ENCODE measurements at regions not wholly inside any gene's neighbourhood (a gene's known extent, or its start where the extent isn't known, plus 50 kb on each side); places are given as distances from the start of the nearest gene placed in this dataset.
A peak's percentile ranks its signal among the peaks of the same experiment; 100 is the strongest.

- TF ChIP-seq POLR2AphosphoS5 (IDR thresholded peaks at IDR 0.05; ENCODE audit: insufficient read depth in 1 of 2, low read depth in 1 of 2) (no peak), POLR2A (IDR thresholded peaks at IDR 0.05) (no peak)
- TF ChIP-seq, protein P1, sequence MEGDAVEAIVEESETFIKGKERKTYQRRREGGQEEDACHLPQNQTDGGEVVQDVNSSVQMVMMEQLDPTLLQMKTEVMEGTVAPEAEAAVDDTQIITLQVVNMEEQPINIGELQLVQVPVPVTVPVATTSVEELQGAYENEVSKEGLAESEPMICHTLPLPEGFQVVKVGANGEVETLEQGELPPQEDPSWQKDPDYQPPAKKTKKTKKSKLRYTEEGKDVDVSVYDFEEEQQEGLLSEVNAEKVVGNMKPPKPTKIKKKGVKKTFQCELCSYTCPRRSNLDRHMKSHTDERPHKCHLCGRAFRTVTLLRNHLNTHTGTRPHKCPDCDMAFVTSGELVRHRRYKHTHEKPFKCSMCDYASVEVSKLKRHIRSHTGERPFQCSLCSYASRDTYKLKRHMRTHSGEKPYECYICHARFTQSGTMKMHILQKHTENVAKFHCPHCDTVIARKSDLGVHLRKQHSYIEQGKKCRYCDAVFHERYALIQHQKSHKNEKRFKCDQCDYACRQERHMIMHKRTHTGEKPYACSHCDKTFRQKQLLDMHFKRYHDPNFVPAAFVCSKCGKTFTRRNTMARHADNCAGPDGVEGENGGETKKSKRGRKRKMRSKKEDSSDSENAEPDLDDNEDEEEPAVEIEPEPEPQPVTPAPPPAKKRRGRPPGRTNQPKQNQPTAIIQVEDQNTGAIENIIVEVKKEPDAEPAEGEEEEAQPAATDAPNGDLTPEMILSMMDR (IDR thresholded peaks at IDR 0.05), result no peak
- H3K36me3 ChIP-seq, result no peaks in the 10 kb centered on the region
- no peak for DNase-seq (ENCODE audit: extremely low spot score in 2 of 2)
- peaks cover 27% of the 10 kb centered on the region for H3K4me1 ChIP-seq
- H3K4me3 ChIP-seq, result no peak overlapping the region
- H3K27ac ChIP-seq, result no peak overlapping the region
- intact Hi-C loops (cut with DNase I), result loop anchor here (2.0 to 5.0 kb wide), 4 partner anchors 135 to 315 kb away; partner anchors contain the start of gene HES1
- H3K27me3 ChIP-seq, result no peaks in the 10 kb centered on the region
- H3K9me3 ChIP-seq, result no peaks in the 10 kb centered on the region
These were observed 134.1 kb upstream of the HES1 start for GRCh38 chr3:194001728-194002459.

DNA sequence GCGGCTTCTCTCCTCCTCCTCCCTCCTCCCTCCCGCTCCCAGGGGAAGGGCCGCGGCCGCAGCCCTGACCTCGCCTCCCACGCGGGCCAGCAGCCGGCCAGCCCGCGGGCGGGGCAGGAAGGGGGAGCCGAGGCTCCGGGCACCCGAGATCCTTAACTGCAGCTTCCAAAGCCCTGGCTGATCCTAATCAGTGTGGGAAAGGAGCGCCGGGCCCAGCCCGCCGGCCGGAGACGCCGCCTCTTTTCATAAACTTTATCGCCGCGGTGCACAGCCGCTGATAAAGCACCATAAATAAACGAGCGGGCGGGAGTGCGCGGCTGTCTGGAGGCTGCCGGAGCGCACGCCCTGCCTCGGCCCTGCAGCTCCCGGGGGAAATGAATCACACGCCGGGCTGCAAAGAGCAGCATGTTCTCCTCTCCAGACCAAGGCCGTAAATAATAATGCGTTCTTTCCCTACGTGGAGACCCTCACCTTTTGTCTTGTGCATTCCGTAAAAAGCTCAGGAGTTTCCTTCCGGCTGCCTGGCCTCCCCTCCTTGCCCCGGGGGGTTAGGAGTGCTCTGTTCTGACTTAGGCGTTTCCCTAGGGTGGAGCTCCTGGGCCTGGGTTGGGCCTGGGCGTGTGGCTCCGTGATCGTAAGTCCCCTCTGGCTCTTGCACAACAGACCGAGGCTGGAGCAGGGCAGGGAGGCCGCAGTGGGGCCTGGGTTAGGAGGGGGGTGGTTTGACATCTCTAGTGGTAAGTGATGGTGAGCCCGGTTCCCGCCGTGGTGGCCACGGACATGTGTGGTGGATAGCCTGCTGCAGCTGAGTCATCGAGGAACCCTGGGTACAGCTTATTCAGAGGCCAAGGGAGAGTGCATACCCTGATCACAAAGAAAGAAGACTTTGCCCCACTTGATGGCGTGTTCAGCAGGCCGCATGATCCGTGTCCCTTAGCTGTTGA lies 132.6 kb upstream of the HES1 start:
- Histone ChIP-seq H3K36me3 (no peaks in the 10 kb centered on the region), H3K4me3 (peak overlapping the region; percentile 31 to 45), H3K27me3 (no peaks in the 10 kb centered on the region), H3K9me3 (no peaks in the 10 kb centered on the region), H3K4me1 (peaks cover 13% of the 10 kb centered on the region), H3K27ac (peak overlapping the region; percentile 63)
- TF ChIP-seq, protein P1 (IDR thresholded peaks at IDR 0.05), result no peak
- peak; percentile 77 to 94 for TF ChIP-seq POLR2AphosphoS5 (IDR thresholded peaks at IDR 0.05; ENCODE audit: insufficient read depth in 1 of 2, low read depth in 1 of 2)
- intact Hi-C loops (cut with DNase I), result loop anchor here (2.0 to 5.0 kb wide), 4 partner anchors 133 to 314 kb away; partner anchors contain the start of gene HES1
- DNase-seq (ENCODE audit: extremely low spot score in 2 of 2), result peak in 1 of 2 donors; percentile 97

DNA sequence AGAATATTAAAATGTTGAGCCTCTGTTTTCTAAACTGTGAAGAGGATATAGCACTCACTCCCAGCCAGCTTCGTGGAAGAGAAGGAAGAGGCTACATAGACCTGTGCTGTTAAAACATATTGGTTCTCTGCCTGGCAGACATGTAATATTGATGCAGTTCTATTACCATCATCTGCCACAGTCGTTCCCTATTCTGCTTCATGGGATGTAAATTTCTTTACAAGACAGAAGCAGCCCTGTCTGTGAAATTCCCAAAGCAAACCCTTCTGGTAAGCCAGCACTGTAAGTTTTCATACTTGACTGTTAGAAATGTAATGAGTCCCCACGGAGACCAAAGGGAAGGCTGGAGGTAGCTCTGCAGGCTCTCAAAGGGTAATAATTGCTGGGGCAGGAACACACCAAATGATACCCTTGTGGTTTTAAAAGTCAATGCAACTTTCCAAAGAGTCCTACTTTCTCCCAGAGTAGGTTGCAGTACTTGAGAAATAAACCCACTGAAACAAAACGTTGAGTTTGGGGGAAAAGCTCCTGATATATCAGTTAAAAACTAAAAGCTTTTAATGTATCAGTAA lies 129.9 kb upstream of the HES1 start:
- no peak for TF ChIP-seq POLR2AphosphoS5 (IDR thresholded peaks at IDR 0.05; ENCODE audit: insufficient read depth in 1 of 2, low read depth in 1 of 2)
- TF ChIP-seq POLR2A (IDR thresholded peaks at IDR 0.05), result no peak
- TF ChIP-seq, protein P1 (IDR thresholded peaks at IDR 0.05), result no peak
- Histone ChIP-seq H3K27ac (no peak overlapping the region), H3K9me3 (no peaks in the 10 kb centered on the region), H3K27me3 (no peaks in the 10 kb centered on the region), H3K36me3 (no peaks in the 10 kb centered on the region), H3K4me3 (no peak overlapping the region), H3K4me1 (peaks cover 13% of the 10 kb centered on the region)
- no peak for DNase-seq (ENCODE audit: extremely low spot score in 2 of 2)
- intact Hi-C loops (cut with DNase I), result no loop called here

DNA sequence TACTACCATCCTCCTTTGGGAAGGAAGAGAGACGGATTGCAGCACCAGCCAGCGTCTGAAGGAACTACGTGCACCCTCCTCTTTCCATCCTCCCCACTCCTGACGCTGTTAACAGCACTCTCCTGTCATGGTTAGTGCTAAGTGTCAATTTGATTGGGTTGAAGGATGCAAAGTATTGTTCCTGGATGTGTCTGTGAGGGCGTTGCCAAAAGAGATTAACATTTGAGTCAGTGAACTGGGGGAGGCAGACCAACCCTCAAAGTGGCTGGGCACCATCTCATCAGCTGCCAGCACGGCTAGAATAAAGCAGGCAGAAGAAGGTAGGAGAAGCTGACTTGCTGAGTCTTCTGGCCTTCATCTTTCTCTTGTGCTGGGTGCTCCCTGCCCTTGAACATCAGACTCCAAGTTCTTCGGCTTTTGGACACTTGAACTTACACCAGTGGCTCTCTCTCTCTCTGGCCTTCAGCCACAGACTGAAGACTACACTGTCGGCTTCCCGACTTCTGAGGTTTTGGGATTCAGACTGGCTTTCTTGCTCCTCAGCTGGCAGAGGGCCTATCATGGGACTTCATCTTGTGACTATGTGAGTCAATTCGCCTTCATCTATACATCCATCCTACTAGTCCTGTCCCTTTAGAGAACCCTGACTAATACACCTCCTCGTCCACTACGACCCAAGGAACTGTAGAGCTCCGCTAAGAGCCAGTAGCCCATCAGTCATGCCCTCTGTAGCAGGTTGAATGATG lies 128.2 kb upstream of the HES1 start:
- no peak for DNase-seq (ENCODE audit: extremely low spot score in 2 of 2)
- TF ChIP-seq POLR2AphosphoS5 (IDR thresholded peaks at IDR 0.05; ENCODE audit: insufficient read depth in 1 of 2, low read depth in 1 of 2) (no peak), POLR2A (IDR thresholded peaks at IDR 0.05) (no peak)
- TF ChIP-seq, protein P1 (IDR thresholded peaks at IDR 0.05), result no peak
- Histone ChIP-seq H3K4me3 (no peak overlapping the region), H3K27ac (no peak overlapping the region), H3K4me1 (peaks cover 13% of the 10 kb centered on the region), H3K9me3 (no peaks in the 10 kb centered on the region), H3K27me3 (no peaks in the 10 kb centered on the region), H3K36me3 (no peaks in the 10 kb centered on the region)
- intact Hi-C loops (cut with DNase I), result no loop called here
